Lung (tissue), 11 donors: ENCODE measurements at regions not wholly inside any gene's neighbourhood (a gene's known extent, or its start where the extent isn't known, plus 50 kb on each side); places are given as distances from the start of the nearest gene placed in this dataset.

Source experiments
- ATAC-seq: fragments of 200-7000 bp; cut with Tn5 transposase; one replicate; pipeline ENCODE4 v1.9.1; 2020; ENCODE audit warnings: moderate number of reproducible peaks; ENCODE audit not compliant: insufficient read depth, low FRiP score
- DNase-seq, 3 donors: peaks; one replicate each; pipeline ENCODE4 v3.0.0-alpha.2; 2013 to 2017
- H3K27ac ChIP-seq, 2 donors: one replicate each; pipeline ENCODE4 v1.5.1; 2013; ENCODE audit warnings: mild to moderate bottlenecking in 2 of 2, moderate library complexity in 2 of 2, control low read depth in 1 of 2, inconsistent platforms in 1 of 2, low read depth in 1 of 2, low read length in 1 of 2
- H3K27me3 ChIP-seq, 3 donors: one replicate each; pipeline ENCODE4 v1.5.1; 2013; ENCODE audit warnings: low read length in 2 of 3; ENCODE audit not compliant: control insufficient read depth in 3 of 3, insufficient read depth in 3 of 3
- H3K36me3 ChIP-seq, 4 donors: one replicate each; pipeline ENCODE4 v1.5.1; 2013; ENCODE audit warnings: low read length in 4 of 4, mild to moderate bottlenecking in 1 of 4, moderate library complexity in 1 of 4; ENCODE audit not compliant: control insufficient read depth in 4 of 4, insufficient read depth in 4 of 4
- H3K4me1 ChIP-seq, 5 donors: one replicate each; pipeline ENCODE4 v1.5.1; 2013; ENCODE audit warnings: low read length in 5 of 5, mild to moderate bottlenecking in 2 of 5, moderate library complexity in 1 of 5; ENCODE audit not compliant: control insufficient read depth in 5 of 5, insufficient read depth in 5 of 5
- H3K4me3 ChIP-seq: one replicate; pipeline ENCODE4 v1.5.1; 2013; ENCODE audit warnings: mild to moderate bottlenecking, control low read depth, moderate library complexity
- H3K9ac ChIP-seq, 2 donors: one replicate each; pipeline ENCODE4 v1.5.1; 2013; ENCODE audit warnings: low read length in 2 of 2, control low read depth in 1 of 2; ENCODE audit not compliant: insufficient read depth in 1 of 2
- H3K9me3 ChIP-seq, 4 donors: one replicate each; pipeline ENCODE4 v1.5.1; 2013; ENCODE audit warnings: low read length in 3 of 4, mild to moderate bottlenecking in 1 of 4, moderate library complexity in 1 of 4; ENCODE audit not compliant: control insufficient read depth in 4 of 4, insufficient read depth in 3 of 4
- CTCF ChIP-seq: IDR thresholded peaks from 2 replicates; pipeline ENCODE4 v1.5.1; 2012; ENCODE audit warnings: mild to moderate bottlenecking; ENCODE audit errors: control extremely low read depth, extremely low read depth
- WGBS, 2 donors: extraction: QIAGEN DNeasy Blood & Tissue Kit; methylation state at CpG; one replicate each; pipeline ENCODE4 v1.1.7; 2013; 5-methylcytosine and 5-hydroxymethylcytosine counted together
- donor health status: control.
- donor health status: control.
- donor health status: Bipolar disorder and iron deficiency.
- donor health status: healthy.
- donor health status: DM: yes; HTN: yes; CAD: no.

- ATAC-seq (no peak), DNase-seq (no peak)
- Histone ChIP-seq H3K4me1 (no peaks in the 10 kb centered on the region), H3K27ac (no peak overlapping the region), H3K27me3 (no peaks in the 10 kb centered on the region), H3K9ac (no peak overlapping the region), H3K36me3 (no peaks in the 10 kb centered on the region), H3K4me3 (no peak overlapping the region), H3K9me3 (no peaks in the 10 kb centered on the region)
- 76 to 80% methylated on average over 4 of the region's 4 CpGs for WGBS, 2 donors
- TF ChIP-seq CTCF: no peak
Observed at GRCh38 chr4:135732448-135732847, 1530.9 kb upstream of the PABPC4L start.

GRCh38 chr4:135731682-135732081 lies 1530.1 kb upstream of the PABPC4L start:
- 66 to 74% methylated on average over 2 of the region's 2 CpGs for WGBS, 2 donors
- Histone ChIP-seq H3K27ac (no peak overlapping the region), H3K4me1 (no peaks in the 10 kb centered on the region), H3K9ac (no peak overlapping the region), H3K36me3 (no peaks in the 10 kb centered on the region), H3K27me3 (no peaks in the 10 kb centered on the region), H3K9me3 (no peaks in the 10 kb centered on the region), H3K4me3 (no peak overlapping the region)
- ATAC-seq (no peak), DNase-seq (no peak)
- TF ChIP-seq CTCF: no peak

GRCh38 chr4:135724421-135724820 lies 1522.8 kb upstream of the PABPC4L start:
- Histone ChIP-seq H3K27me3 (no peaks in the 10 kb centered on the region), H3K9me3 (no peaks in the 10 kb centered on the region), H3K27ac (no peak overlapping the region), H3K4me3 (no peak overlapping the region), H3K4me1 (no peaks in the 10 kb centered on the region), H3K9ac (no peak overlapping the region), H3K36me3 (no peaks in the 10 kb centered on the region)
- TF ChIP-seq CTCF: no peak
- DNase-seq (no peak), ATAC-seq (no peak)
- 82 to 83% methylated on average over 2 of the region's 2 CpGs for WGBS, 2 donors

- no peak for TF ChIP-seq CTCF
- ATAC-seq (no peak), DNase-seq (no peak)
- Histone ChIP-seq H3K9ac (no peak overlapping the region), H3K9me3 (no peaks in the 10 kb centered on the region), H3K4me3 (no peak overlapping the region), H3K4me1 (no peaks in the 10 kb centered on the region), H3K36me3 (no peaks in the 10 kb centered on the region), H3K27me3 (no peaks in the 10 kb centered on the region), H3K27ac (no peak overlapping the region)
- 88 to 92% methylated on average over 1 of the region's 1 CpG for WGBS, 2 donors
Observed at GRCh38 chr4:135718019-135718418, 1516.4 kb upstream of the PABPC4L start.
